SK-N-DZ (cell line): ENCODE measurements at regions not wholly inside any gene's neighbourhood (a gene's known extent, or its start where the extent isn't known, plus 50 kb on each side); places are given as distances from the start of the nearest gene placed in this dataset.
A peak's percentile ranks its signal among the peaks of the same experiment; 100 is the strongest.

Source experiments
- DNase-seq: peaks from one replicate; pipeline ENCODE4 v3.0.0-alpha.2; 2015; ENCODE audit warnings: low spot score

DNA sequence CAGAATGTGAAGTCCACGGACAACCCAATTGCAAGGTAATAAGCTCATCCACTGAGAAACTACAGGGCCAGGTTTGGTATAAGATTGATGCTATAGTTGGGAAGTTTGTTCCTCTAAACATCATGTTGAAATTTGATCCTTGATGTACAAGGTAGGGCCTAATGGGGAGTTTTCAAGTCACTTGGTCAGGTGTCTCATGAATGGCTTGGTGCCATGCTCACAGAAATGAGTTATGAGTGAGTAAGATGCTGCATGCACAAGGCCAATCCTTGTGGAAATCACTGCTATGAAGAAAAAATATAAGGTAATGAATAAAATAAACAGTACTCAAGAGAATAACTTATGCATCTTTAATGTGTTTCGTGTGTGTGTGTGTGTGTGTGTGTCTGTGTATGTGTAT is 1891.2 kb downstream of the NCAM2 start:
- no peak for DNase-seq

DNA sequence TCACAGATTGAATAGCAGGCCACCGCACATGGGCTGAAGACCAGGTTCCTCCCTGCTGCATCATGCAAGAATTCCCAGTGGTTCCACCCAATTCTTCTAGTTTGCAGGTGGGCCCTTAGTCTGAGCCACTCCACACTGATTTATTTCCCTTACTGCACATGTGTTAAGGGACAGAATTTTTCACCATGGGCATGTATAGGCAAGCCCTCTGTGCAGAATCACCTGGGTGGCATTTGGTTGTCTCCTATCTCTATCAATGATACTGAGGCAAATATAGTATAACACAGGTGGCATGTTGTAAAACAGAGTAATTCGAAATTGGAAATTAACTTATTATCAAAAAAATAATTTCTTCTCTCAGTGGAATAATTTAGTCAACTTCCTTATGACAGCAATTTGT is 1892.4 kb downstream of the NCAM2 start:
- DNase-seq = no peak

DNA sequence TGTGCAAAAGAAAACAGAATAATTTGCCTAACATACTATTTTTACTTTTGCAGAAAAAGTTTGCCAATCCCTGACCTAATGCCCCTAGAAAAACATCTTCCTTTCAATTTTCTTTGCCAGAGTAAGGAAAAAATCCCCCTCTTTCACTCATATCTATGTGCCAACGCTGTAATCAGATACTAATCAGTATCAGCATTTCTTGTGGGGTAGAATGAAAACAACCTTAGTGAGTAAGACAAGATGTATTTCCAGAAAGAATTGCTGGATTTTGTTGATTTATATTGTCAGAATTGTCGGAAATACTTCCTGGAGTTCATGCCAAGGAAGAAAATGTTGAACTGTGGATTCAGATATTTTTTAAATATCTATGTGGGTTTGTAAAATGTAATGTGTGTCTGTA is 1893.8 kb downstream of the NCAM2 start:
- no peak for DNase-seq

DNA sequence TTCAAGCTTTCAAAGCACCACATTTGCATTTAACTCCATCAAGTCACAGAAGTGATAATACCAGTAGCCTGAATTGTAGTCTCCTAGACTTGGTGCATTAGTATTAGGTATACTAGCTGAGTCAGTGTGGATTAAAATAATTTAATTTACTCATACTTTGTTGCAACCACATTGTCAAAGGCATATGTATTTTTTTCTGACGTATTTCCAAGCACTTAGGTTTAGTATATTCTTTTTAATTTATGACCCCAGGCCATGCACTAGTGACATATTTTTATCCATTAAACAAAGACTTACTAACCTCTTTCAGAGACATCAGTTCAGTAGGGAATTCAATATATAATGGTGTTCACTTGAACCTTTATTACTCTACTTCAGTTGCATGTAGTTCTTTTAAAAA is 1894.5 kb downstream of the NCAM2 start:
- no peak for DNase-seq

DNA sequence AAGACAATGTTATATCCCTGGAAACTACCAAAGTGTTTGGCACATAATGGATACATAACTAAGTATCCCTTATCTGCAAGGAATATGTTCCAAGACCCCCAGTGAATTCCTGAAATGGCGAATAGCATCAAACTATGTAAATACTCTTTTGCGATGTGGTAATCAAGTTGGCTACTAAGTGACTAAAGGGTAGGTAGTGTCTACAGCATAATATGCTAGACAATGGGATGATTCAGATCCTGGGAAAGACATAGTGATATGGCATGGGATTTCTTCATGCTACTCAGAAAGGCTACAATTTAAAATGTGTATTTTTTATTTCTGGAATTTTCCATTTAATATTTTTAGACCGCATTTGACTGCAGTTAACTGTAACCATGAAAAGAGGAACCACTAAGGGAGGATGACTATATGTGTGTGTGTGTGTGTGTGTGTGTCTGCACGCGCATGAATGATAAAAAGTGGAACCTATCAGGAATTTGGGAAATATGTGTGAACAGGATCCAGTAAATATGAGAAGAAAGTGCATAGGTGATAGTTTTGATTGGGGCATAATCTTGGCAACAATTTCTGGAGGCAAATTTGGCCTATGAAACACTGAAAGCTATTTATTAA is 1899.9 kb downstream of the NCAM2 start:
- DNase-seq = no peak

DNA sequence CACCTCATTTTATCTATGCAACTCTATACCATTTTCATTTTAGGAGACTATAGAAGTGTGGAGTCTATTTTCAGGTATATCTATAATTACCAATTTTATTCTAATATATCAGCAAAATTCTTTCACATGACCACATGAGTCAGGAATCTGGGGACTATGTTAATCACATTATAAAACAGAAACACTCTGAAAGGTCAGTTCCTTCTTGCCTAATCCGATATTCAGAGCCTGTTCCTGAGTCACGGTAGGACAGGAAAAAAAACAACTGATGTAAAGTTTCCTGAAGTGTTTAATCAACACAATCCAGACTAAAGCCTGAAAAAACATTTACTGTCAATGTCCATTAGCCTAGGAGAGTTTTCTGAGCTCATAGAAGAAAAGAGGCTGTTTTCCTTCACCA is 1902.3 kb downstream of the NCAM2 start:
- DNase-seq = peak; percentile 3

DNA sequence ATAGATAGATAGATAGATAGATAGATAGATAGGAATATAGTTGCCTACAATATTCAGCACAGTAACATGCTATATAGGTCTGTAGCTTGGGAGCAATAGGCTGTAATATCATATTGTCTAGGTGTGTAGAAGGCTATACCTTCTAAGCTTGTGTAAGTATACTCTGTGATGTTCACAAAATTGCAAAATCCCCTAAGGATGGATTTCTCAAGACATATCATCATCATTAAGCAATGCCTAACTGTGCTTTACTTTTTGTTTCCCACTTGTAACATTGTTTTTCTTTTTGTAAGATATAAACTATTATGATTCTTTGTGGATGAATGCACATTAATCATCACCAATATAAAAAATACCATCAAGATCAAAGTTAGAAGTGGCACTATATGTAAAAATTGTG is 1905.6 kb downstream of the NCAM2 start:
- DNase-seq = no peak

DNA sequence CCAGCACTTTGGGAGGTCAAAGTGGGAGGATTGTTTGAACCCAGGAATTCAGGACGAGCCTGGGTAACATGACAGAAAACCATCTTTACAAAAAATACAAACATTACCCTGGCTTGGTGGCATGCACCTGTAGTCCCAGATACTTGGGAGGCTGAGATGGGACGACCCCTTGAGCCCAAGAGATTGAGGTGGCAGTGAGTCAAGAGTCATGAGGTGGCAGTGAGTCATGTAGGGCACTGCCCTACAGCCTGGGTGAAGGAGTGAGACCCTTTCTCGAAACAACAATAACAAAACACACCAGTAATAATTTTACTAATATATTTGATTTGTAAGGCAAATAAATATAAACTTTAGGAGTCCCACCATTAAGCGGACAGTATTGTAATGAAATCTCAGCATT is 1906.2 kb downstream of the NCAM2 start:
- no peak for DNase-seq

DNA sequence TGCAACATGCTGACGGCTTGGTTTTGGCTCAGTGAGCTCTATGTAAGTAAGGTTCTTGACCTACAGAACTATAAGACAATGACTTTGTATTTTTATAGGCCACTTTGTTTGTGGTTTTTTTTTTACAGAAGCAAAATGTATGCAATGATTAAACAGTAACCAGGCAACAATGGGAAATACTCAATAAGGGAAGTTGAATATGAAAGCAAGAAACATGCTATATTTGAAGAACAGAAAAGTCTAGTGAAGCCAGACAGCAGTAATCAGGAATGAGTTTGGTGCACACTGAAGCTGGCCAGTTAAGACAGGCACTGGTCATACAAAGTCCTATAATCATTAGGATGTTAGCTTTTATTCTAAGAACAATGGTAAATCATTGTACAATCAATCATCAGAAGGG is 1926.8 kb downstream of the NCAM2 start:
- DNase-seq = no peak

DNA sequence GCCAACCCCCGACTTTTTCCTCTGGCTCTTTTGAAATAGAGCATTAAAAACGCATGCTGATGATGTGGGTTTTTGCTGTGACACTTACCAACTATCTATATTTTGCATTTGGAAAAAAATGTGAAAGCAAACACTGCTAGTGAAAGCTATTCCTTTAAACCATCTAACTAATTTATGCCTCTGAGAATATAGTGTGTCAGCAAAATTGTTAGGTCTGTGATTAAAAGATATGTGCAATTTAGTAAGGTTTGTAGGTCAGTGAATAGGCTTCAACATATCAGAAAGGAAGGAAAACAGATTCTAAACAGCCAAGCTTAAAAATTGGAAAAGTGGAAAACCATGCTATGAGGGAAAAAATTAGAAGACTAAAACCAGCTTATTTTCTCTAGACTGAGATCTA is 1929.3 kb downstream of the NCAM2 start:
- no peak for DNase-seq

DNA sequence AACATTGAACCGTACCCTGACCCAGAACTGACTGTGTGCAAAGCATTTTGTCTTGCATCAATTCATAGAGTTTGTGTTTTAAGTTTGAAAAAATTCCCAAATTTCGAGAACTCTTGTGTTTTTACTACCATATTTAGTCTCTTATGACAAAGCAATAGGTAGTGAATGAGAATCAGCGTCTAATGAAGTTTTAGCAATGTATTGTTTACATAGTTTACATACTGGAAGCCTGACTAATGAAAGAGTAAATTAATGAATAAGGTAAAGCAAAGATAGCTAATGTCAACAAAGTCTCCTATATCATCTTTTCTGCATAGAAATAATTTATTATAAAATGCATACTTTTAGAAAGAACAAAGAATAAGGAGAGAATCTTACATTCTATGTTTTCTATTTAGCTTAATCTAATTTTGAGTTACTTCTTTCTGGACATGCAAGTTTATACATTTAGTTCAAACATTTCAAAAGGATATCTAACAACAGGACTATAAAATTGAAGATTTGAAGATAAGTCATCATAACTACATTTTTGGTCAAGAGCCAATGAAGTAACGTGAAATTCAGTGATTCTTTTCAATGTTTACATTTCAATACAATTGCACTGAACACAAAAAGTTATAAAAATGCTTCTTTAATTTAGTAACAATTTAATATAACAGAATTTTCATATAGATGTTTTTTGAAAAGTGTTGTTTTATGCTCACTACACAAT is 1943.7 kb downstream of the NCAM2 start:
- DNase-seq = no peak

DNA sequence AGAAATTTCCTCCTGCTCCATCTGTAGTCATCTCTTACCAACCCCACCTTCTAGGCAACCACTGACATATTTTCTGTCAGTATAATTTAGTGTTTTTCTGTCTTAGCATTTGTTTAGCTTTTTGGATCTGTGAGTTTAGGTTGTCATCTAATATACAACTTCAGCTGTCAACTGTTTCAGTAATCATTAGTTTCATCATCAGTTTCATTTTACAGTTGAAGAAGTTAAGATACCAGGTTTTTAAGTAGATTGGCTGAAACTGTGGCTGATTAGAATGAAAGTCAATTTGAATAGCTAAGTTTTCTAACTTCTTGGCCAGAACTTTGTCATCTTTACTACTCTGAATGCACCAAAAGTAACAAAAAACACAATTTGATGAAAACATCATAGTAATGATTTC is 1957.3 kb downstream of the NCAM2 start:
- DNase-seq = no peak

DNA sequence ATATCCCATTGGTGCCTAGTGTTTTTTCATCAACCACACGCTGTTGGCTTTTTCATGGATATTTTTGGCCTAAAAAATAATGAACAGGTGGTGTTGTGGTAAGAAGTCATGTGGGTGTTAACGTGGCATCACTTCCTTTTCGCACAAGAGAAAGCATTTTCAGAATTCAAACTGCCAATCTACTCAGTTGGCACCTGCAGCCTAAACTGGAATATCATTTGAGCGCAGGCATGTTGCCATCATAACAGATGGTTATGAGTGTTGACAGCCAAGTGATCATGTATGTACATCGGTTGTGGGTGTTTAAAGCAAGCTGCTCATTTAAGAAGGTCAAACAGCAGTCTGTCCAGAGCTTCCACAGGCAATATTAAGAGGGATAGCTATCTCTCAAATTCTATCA is 1963.0 kb downstream of the NCAM2 start:
- DNase-seq = no peak

DNA sequence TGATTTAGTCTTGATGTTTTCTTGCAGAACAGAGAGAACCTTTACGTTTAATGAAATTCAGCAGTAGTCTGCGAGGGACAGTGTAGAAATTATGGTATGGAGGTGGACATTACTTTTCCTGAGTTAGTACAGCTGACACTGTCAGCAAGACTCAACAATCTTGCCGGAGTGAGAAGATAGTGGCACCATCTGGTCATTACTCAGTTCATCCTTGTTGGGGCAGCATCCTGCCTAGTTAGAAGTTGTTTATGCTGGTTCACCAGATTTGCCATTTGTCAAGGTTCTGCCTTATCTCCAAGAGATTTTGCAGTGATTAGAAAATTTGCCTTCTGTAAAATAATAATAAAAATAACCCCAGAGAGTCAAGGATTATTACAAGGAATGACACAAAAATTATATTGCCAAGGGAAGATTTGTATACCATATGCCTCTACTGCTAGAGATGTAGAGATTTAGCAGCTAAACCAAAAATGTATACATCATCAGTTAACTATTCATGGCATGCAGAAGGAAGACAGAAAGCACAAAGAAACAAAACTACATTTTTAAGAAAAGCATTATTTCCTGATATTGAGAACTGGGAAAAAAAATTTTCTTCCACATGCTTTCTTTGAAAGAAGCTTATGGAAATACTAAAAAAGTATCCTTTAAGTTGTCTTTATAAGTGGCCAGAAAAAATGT is 1967.4 kb downstream of the NCAM2 start:
- DNase-seq = no peak

DNA sequence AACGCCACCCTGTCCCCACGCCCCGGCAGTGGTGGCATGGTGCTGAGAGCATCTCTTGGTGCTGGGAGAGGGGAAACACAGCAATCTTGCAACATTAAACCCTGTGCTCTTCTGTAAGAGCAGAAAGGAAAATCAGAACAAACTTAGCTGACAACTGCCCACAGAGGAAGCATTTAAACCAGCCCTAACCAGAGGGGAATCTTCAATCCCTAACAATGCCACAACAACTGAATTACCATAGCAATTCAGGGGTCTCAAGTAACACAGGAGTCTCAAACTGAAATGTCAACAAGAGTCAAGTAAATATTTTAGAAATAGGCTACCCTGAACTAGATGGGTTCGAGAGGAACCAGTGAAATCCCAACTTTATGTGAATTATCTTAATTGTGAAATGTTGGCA is 1983.6 kb downstream of the NCAM2 start:
- no peak for DNase-seq

DNA sequence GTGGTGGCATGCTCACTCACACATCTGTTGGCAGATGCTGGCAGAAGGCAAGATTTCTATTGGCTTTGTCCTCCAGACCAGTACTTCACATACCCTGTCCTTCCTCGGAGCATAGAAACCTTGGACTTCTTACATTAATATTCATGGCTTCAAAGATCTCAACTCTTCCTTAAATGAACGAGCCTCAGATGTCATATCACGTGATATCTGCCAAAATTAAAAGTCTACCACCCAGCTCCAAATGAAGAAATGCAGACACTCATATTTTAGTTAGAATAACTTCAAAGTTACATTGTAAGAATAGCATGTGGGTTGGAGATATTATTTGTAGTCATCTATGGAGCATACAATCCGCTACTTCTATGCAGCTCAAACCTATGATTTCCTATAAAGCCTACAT is 1994.9 kb downstream of the NCAM2 start:
- no peak for DNase-seq

DNA sequence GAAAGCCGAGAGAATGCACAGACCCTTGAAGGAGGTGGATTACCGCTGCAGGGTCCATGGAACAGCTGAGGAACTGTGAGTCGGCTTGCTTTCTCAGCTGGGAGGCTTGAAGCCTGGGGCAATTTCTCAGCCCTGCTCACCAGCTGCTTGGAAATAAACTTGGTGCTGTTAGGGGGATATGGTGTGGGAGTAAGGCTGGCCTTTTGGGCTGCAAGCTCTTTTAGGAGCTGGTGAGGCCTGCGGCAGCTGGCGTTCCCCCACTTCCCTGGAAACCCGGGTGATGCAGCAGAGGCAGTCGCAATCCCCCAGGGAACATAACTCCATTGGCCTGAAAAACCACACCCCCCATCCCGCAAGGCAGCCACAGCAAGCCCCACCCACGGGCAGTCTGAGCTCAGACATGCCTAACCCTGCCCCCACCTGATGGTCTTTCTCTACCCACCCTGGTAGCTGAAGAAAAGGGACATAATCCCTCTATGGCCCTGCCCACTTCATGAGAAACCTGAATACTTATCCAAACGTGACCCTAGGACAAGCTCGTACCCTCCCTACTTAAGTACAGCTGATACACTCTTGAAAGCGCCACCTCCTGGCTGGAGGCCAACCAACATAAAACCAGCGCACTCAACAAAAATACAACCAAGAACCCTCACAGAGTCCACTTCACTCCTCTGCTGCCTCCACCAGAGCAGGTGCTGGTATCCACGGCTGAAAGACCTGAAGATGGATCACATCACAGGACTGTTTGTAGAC is 1995.8 kb downstream of the NCAM2 start:
- DNase-seq = no peak

DNA sequence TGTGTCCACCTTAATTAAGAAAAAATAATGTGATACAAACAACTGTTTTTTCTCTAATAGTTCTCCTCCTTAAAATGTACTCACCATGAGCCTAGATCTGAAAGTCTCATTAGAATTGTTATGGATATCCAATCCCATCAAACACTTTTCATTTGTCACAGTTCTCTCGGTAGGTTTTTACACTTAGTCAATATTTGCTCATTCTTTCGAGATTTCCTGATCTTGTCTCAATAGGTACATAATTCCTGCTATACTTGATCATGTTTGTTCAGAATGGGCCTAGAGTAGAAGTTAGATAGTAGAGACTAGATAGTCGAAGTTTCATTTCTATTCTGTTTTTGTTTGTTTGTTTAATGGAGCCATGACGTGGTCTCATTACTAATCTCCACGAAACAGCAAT is 2005.7 kb downstream of the NCAM2 start:
- no peak for DNase-seq

DNA sequence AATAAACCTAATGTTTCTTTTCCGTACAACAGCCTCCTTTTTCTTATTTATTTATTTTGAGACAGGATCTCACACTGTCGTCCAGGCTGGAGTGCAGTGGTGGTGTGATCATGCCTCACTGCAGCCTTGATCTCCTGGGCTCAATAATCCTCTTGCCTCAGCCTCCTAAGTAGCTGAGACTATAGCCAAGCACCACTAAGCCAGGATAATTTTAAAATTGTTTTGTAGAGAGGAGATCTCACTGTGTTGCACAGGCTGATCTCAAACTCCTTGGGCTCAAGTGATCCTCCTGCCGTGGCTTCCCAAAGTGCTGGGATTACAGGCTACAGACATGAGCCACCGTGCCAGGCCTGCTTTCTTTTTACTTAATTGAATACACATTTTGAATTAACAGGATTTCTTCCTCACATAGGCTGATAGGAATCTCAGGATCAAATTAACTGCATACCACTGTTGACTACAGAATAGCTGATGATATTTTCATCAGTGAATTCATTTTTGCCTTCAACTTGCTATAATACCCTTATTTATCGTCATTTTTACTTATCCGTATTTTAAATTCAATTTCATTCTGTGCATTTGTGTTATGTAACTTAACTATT is 2010.5 kb downstream of the NCAM2 start:
- DNase-seq = peak; percentile 38

DNA sequence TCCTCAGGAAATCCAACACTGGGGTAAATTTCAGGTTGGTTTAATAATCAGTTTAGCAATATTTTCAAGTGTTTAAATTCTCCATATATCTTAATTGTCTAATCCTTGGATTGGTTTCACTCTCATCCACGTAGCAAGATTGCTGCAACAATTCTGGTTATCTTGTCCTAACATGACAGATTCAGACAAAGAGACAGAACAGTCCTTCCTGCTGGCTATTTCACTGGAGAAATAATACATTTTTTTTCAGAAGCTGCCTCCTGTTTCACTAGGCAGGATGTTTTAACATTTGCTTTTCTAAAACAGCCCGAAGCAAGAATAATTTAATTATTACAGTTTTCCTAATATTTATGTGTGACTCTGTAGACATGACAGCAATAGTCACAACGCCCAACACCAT is 2011.2 kb downstream of the NCAM2 start:
- no peak for DNase-seq

DNA sequence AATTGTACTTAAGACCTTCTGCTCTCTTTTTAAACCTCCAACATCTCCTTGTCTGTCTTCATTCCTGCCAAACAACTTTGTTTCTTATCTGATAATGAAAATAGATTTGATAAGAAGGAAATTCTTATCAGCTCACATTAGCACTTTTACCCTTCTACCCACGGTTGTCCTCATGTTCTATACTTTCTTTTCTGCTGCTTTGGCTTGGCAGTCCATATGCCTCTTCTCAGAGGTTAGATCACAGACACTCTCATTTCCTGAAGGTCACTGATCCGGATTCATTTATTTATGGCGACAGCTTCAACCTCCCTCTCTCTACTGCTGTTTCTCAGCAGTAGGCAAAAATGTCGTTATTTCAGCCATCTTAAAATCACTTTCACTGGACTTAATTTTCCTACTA is 2015.8 kb downstream of the NCAM2 start:
- DNase-seq = no peak

DNA sequence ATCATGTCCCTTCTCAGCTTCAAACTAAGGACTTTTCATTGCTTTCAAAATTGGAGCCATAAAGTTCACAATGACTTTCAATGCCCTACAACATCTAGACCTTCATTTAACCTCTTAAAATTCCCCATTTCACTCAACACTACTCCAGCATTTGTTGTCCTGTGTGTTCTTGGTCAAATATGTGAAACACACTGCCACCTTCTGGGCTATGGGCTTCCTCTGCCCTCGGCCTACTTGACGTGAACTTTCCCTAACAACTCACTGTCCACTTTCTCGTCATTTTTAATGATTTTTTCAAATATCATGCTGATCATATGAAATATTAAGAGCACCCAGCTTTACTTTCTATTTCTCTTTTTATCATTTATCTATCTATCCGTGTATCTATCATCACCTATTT is 2018.4 kb downstream of the NCAM2 start:
- peak; percentile 9 for DNase-seq
